HCT116 (cell line): ENCODE measurements at regions not wholly inside any gene's neighbourhood (a gene's known extent, or its start where the extent isn't known, plus 50 kb on each side); places are given as distances from the start of the nearest gene placed in this dataset.

Source experiments
- ATAC-seq: fragments of 200-7000 bp; cut with Tn5 transposase; 2 replicates; pipeline ENCODE4 v1.9.1; 2020; ENCODE audit warnings: mild to moderate bottlenecking, moderate library complexity
- BruUV-seq: library from RNA; stranded (reverse); fragments of 400-500 nt; replicated peaks from 2 replicates; lab custom pipeline; 2021; lab: Mats Ljungman, UMichigan
- CTCF ChIA-PET: fragments of 300-600 bp; sonication (Branson Sonifier 250); formaldehyde crosslinking; loops from one replicate; lab custom pipeline; 2021; ENCODE audit warnings: antibody characterized with exemption; lab: Charles Lee
- POLR2A ChIA-PET: fragments of 300-600, 350-600 bp; sonication (Branson Sonifier 250); formaldehyde crosslinking; loops from one replicate; lab custom pipeline; 2021; ENCODE audit warnings: antibody characterized with exemption; lab: Charles Lee
- RAD21 ChIA-PET, 2 experiments: fragments of 300-600 bp; sonication (Branson Sonifier 250); formaldehyde crosslinking; loops; one replicate each; lab custom pipeline; 2023; ENCODE audit warnings: low total read pairs in 2 of 2; ENCODE audit not compliant: uncharacterized antibody in 2 of 2, unreplicated experiment in 2 of 2, low non-redundant PET in 1 of 2; lab: Charles Lee
- DNase-seq: peaks from one replicate; pipeline ENCODE4 v3.0.0-alpha.2; 2010; ENCODE audit warnings: low read depth, low spot score
- H2AFZ ChIP-seq: fragments of 200-600 bp; shearing (Covaris generic), sonication (generic); 2 replicates; pipeline ENCODE4 v1.6.1; 2017; ENCODE audit warnings: low read depth, mixed run types, mixed read lengths, antibody characterized with exemption, low read length; ENCODE audit not compliant: poor library complexity, severe bottlenecking
- H3K27ac ChIP-seq: 2 replicates; pipeline ENCODE4 v1.5.1; 2012; ENCODE audit warnings: low read depth, low read length
- H3K27me3 ChIP-seq: fragments of 200-600 bp; sonication (generic); 2 replicates; pipeline ENCODE4 v1.6.1; 2016; ENCODE audit warnings: mixed run types, low read length, mixed read lengths; ENCODE audit not compliant: insufficient read depth
- H3K36me3 ChIP-seq, 2 experiments: fragments of 200-500 bp in 1 of 2; fragments of 200-600 bp in 1 of 2; sonication (Bioruptor generic) in 1 of 2; sonication (generic) in 1 of 2; 2 replicates each; pipeline versions ENCODE4 v1.5.1 to v1.6.1; 2014 to 2016; ENCODE audit warnings: low read length in 2 of 2, inconsistent platforms in 1 of 2, mixed read lengths in 1 of 2, mixed run types in 1 of 2; ENCODE audit not compliant: insufficient read depth in 2 of 2, control insufficient read depth in 1 of 2
- H3K4me1 ChIP-seq, 2 experiments: fragments of 200-600 bp in 1 of 2; sonication (generic) in 1 of 2; 2 replicates each; pipeline versions ENCODE4 v1.5.1 to v1.6.1; 2012 to 2017; ENCODE audit warnings: low read length in 2 of 2, inconsistent platforms in 1 of 2, mild to moderate bottlenecking in 1 of 2, mixed read lengths in 1 of 2, mixed run types in 1 of 2, moderate library complexity in 1 of 2; ENCODE audit not compliant: insufficient read depth in 2 of 2, control insufficient read depth in 1 of 2
- H3K4me2 ChIP-seq: fragments of 200-600 bp; sonication (generic); 2 replicates; pipeline ENCODE4 v1.6.1; 2017; ENCODE audit warnings: mixed run types, low read length, mixed read lengths
- H3K4me3 ChIP-seq, 2 experiments: fragments of 200-600 bp in 1 of 2; sonication (generic) in 1 of 2; replicated peaks in 1 of 2; 2 replicates each; pipeline ENCODE4 v1.5.1; 2011 to 2016; ENCODE audit warnings: low read length in 2 of 2, control low read depth in 1 of 2, low read depth in 1 of 2, mild to moderate bottlenecking in 1 of 2, mixed read lengths in 1 of 2, mixed run types in 1 of 2
- H3K79me2 ChIP-seq: fragments of 200-600 bp; sonication (generic); 2 replicates; pipeline ENCODE4 v1.6.1; 2017; ENCODE audit warnings: mild to moderate bottlenecking, mixed run types, low read length, moderate library complexity, mixed read lengths; ENCODE audit not compliant: insufficient read depth
- H3K9ac ChIP-seq: fragments of 200-600 bp; sonication (generic); 2 replicates; pipeline ENCODE4 v1.6.1; 2016; ENCODE audit warnings: low read length, mixed read lengths
- H3K9me2 ChIP-seq: fragments of 200-600 bp; sonication (generic), shearing (Covaris generic); 2 replicates; pipeline ENCODE4 v1.6.1; 2017; ENCODE audit warnings: mixed run types, mild to moderate bottlenecking, moderate library complexity; ENCODE audit not compliant: insufficient read depth
- H3K9me3 ChIP-seq, 2 experiments: fragments of 200-500 bp in 1 of 2; fragments of 200-600 bp in 1 of 2; sonication (Bioruptor generic) in 1 of 2; sonication (generic) in 1 of 2; 2 replicates each; pipeline ENCODE4 v1.6.1; 2014 to 2017; ENCODE audit warnings: low read length in 2 of 2, mixed read lengths in 2 of 2, inconsistent platforms in 1 of 2, low read depth in 1 of 2, mild to moderate bottlenecking in 1 of 2, mixed run types in 1 of 2, moderate library complexity in 1 of 2; ENCODE audit not compliant: control insufficient read depth in 1 of 2, insufficient read depth in 1 of 2
- H4K20me1 ChIP-seq: fragments of 200-600 bp; sonication (generic), shearing (Covaris generic); 2 replicates; pipeline ENCODE4 v1.6.1; 2017; ENCODE audit warnings: mixed run types, mild to moderate bottlenecking, moderate library complexity; ENCODE audit not compliant: insufficient read depth
- ATF3 ChIP-seq: IDR thresholded peaks from 2 replicates; pipeline ENCODE4 v1.6.1; 2012
- CEBPB ChIP-seq: IDR thresholded peaks from 2 replicates; pipeline ENCODE4 v1.6.1; 2012; ENCODE audit warnings: low read depth
- CTCF ChIP-seq, 3 experiments: fragments of 200-600 bp in 1 of 3; sonication (generic) in 1 of 3; IDR thresholded peaks in 2 of 3; conservative IDR thresholded peaks in 1 of 3; 2 replicates each; pipeline ENCODE4 v1.5.1; 2012 to 2017; ENCODE audit warnings: low read depth in 2 of 3, low read length in 2 of 3, antibody characterized with exemption in 1 of 3, borderline replicate concordance in 1 of 3, control low read depth in 1 of 3, mild to moderate bottlenecking in 1 of 3, mixed read lengths in 1 of 3, mixed run types in 1 of 3, moderate library complexity in 1 of 3; ENCODE audit not compliant: insufficient read depth in 1 of 3
- EGR1 ChIP-seq: IDR thresholded peaks from 2 replicates; pipeline ENCODE4 v1.6.1; 2012; ENCODE audit warnings: low read depth
- EZH2 ChIP-seq: fragments of 200-600 bp; sonication (generic); IDR thresholded peaks from 2 replicates; pipeline ENCODE4 v1.6.1; 2017; ENCODE audit warnings: antibody characterized with exemption, mixed run types
- EZH2phosphoT487 ChIP-seq: fragments of 200-600 bp; IDR thresholded peaks from 2 replicates; pipeline ENCODE4 v1.6.1; 2018; ENCODE audit warnings: antibody characterized with exemption, borderline replicate concordance
- RAD21 ChIP-seq: IDR thresholded peaks from 2 replicates; pipeline ENCODE4 v1.6.1; 2012; ENCODE audit warnings: low read depth, mild to moderate bottlenecking
- REST ChIP-seq: IDR thresholded peaks from 2 replicates; pipeline ENCODE4 v1.6.1; 2012; ENCODE audit warnings: low read depth
- SIN3A ChIP-seq: IDR thresholded peaks from 2 replicates; pipeline ENCODE4 v1.6.1; 2012; ENCODE audit warnings: low read depth
- SP1 ChIP-seq: IDR thresholded peaks from 2 replicates; pipeline ENCODE4 v1.6.1; 2012; ENCODE audit warnings: low read depth
- SRF ChIP-seq: IDR thresholded peaks from 2 replicates; pipeline ENCODE4 v1.6.1; 2012; ENCODE audit warnings: low read depth
- TCF7L2 ChIP-seq: IDR thresholded peaks from 2 replicates; pipeline ENCODE4 v1.7.0; 2011; ENCODE audit warnings: borderline replicate concordance, inconsistent platforms; ENCODE audit not compliant: insufficient read depth, insufficient read length; ENCODE audit errors: extremely low read depth
- YY1 ChIP-seq: IDR thresholded peaks from 2 replicates; pipeline ENCODE4 v1.6.1; 2011; ENCODE audit warnings: low read length, low read depth, moderate library complexity, mild to moderate bottlenecking; ENCODE audit not compliant: insufficient replicate concordance; ENCODE audit errors: extremely low read depth
- ZFX ChIP-seq: fragments of 450-650 bp; IDR thresholded peaks from 2 replicates; pipeline ENCODE4 v1.6.1; 2017
- ZNF274 ChIP-seq: fragments of 200-500 bp; sonication (Bioruptor generic); IDR thresholded peaks from 2 replicates; pipeline ENCODE4 v1.6.1; 2014; ENCODE audit warnings: mild to moderate bottlenecking, low read depth, low read length, inconsistent platforms
- intact Hi-C: fragments of 100-400 bp; cut with micrococcal nuclease; formaldehyde crosslinking; loops from 2 replicates; pipeline ENCODE4 v1.10.0; 2022

- intact Hi-C loops = no loop called here
- Histone ChIP-seq H3K9me3 (peaks cover 0 to 6% of the 10 kb centered on the region in 2 experiments; a peak in 1 of 4 replicates), H3K9me2 (no peaks in the 10 kb centered on the region), H3K9ac (no peak overlapping the region), H3K27me3 (peaks cover 10% of the 10 kb centered on the region; the same call in 1 of the 2 replicates), H2AFZ (no peak overlapping the region), H4K20me1 (no peaks in the 10 kb centered on the region), H3K79me2 (no peaks in the 10 kb centered on the region), H3K27ac (no peak overlapping the region), H3K4me2 (no peak overlapping the region), H3K4me3 (no peak overlapping the region), H3K36me3 (no peaks in the 10 kb centered on the region), H3K4me1 (no peaks in the 10 kb centered on the region)
- BruUV-seq = no TSS peak
- DNase-seq = no peak
- ChIA-PET POLR2A (no interaction called here), CTCF (no interaction called here), RAD21 (no interaction called here)
- ATAC-seq = peak; percentile 57
- TF ChIP-seq EGR1 (no peak), CTCF (IDR thresholded peaks at IDR 0.05 in 2 of 3, conservative IDR thresholded peaks at IDR 0.05 in 1 of 3; ENCODE audit: borderline replicate concordance in 1 of 3, insufficient read depth in 1 of 3, low read depth in 2 of 3, low read length in 2 of 3) (0 out of 6 replicates have a peak, but pooled peaks of 1 of the 3 experiments have one; percentile 10)
These were observed 67.4 kb upstream of the FBRSL1 start for GRCh38 chr12:132422381-132423043.

GRCh38 chr12:132422040-132422380 lies 67.9 kb upstream of the FBRSL1 start:
- no peak overlapping the region for H3K4me3 ChIP-seq
- no peak overlapping the region for H3K4me2 ChIP-seq
- intact Hi-C loops = no loop called here
- no peak overlapping the region for H3K27ac ChIP-seq
- ATAC-seq = 0 out of 2 replicates have a peak, but pooled peaks have one; percentile 8
- ChIA-PET CTCF (no interaction called here), RAD21 (no interaction called here), POLR2A (no interaction called here)
- no peaks in the 10 kb centered on the region for H3K36me3 ChIP-seq
- no peak overlapping the region for H2AFZ ChIP-seq
- H3K9me2 ChIP-seq = no peaks in the 10 kb centered on the region
- BruUV-seq = no TSS peak
- no peaks in the 10 kb centered on the region for H4K20me1 ChIP-seq
- peaks cover 10% of the 10 kb centered on the region; the same call in 1 of the 2 replicates for H3K27me3 ChIP-seq
- no peaks in the 10 kb centered on the region for H3K79me2 ChIP-seq
- no peak overlapping the region for H3K9ac ChIP-seq
- H3K9me3 ChIP-seq = peaks cover 0 to 6% of the 10 kb centered on the region in 2 experiments; a peak in 1 of 4 replicates
- H3K4me1 ChIP-seq = no peaks in the 10 kb centered on the region
- DNase-seq = no peak
- TF ChIP-seq ZFX (no peak), ZNF274 (no peak), ATF3 (no peak), SRF (no peak), CEBPB (no peak), RAD21 (no peak), REST (no peak), YY1 (no peak), SP1 (no peak), SIN3A (no peak), EGR1 (no peak), EZH2phosphoT487 (no peak), TCF7L2 (no peak), EZH2 (no peak)
